NCI-H524 treated with DMSO at 0.1 percent for 48 hours (cell line): ENCODE measurements at regions not wholly inside any gene's neighbourhood (a gene's known extent, or its start where the extent isn't known, plus 50 kb on each side); places are given as distances from the start of the nearest gene placed in this dataset.
"Not testable (repeated sequence)": the region's sequence is repeated elsewhere in the genome, so short reads cannot be mapped to it uniquely, and the experiment has no call there.

Experiments
- DNase-seq: peaks from one replicate; lab custom pipeline; 2025; lab: John Stamatoyannopoulos, UW

- no peak for DNase-seq
Measured at GRCh38 chr2:17133052-17133671, 385.1 kb downstream of the RAD51AP2 start.

- DNase-seq: not testable (repeated sequence)
Measured at GRCh38 chr2:17130627-17131026, 387.6 kb downstream of the RAD51AP2 start.

DNA sequence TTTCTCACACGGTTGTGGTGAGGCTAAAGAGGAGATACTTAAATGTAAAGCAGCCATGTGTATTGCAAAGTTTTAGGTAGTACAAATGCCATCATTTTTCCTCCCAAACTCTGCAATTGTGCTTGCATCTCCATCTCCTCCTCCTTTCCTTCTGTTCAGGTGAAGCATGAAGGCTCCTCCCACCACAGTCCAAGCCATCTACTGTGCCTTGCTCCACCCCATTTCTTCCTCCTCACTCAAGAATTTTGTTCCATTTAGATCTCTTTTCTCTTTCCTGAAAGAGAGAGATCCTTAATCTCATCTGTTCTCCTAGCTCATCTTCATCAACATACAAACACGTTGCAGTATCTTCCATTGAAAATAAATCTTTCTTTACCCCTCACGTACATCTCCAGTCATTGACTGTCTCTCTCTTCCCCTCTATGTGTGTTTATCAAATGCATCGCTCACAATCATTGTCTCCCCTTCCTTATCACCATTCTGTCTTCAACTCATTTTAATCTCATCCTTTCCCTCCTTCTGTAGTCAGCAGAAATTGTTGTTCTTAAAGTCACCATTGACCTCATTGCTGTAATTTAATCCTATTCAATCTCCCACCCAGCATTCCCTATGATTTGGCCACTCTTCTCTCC, 392.1 kb downstream of the RAD51AP2 start:
- no peak for DNase-seq

DNA sequence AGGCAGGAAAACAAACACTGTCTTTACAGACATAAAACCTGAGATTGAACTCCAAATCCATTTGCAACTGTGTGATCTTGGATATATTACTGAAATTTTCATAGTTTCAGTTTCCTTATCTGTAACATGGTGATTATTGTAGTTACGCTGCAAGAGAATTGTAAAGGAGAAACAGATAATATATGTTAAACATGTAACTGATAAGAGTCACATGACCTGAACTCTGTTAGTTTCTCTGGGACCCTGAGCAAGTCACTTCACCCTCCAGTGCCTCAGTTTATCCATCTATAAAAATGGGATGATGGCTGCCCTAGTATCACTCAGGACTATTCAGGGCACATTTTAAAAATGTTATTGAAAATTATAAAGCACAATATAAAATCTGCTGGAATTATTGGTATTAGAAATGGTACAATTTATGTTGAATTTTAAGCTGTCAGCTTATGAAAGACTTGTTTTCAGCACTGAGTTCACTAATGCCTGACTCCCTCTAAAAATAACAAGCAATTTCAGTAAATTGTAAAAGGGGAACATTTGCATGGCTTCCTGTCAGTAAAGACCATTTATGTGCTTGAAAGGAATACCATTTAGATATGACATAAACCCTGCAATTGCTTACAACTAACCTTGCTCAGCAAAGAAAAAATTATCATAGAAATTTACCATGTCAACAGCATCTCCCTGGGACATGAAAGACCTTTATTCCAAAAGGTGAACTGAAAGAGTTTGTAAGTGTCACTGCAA, 393.5 kb downstream of the RAD51AP2 start:
- no peak for DNase-seq

- DNase-seq: no peak
Measured at GRCh38 chr2:17122887-17123501, 395.2 kb downstream of the RAD51AP2 start.

- no peak for DNase-seq
Measured at GRCh38 chr2:17115466-17115865, 402.8 kb downstream of the RAD51AP2 start.

DNA sequence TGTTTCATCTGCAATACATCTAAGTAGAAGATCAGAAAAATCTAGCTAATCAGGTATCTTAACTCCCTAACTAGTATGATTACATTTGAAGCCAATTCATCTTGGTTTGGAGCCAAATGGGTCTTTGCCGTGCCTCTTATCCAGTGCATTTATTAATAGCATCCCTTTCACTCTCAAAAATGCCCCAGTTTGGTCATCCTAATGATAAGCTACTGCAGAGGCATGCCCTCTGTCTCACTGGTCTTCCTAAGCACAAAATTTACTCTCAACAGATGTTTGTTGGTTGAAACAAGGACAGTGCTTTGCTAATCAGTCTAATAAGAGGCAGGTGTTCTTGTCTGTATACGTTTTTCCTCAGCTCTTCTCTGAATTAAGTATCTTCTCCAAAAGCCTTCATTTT, 403.2 kb downstream of the RAD51AP2 start:
- DNase-seq: no peak

GRCh38 chr2:17107871-17108270, 410.4 kb downstream of the RAD51AP2 start:
- DNase-seq: no peak

DNA sequence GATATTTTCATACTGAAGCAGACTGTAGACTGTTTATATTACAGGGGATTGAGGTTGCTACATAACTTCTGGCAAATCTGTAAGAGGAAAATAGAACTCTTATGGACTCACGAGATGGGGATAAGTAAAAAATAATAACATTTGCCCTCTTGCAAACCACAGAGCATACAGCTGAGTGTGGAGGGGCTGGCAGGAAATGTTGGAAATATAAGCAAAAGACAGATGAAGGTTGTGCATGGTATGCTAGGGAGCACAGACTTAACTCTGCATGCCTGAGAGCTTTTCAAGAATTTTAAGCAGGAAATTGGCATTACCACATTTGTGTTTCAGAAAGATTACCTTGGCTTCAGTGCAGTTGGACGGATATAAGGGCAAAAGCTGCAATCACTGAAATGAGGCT, 411.1 kb downstream of the RAD51AP2 start:
- no peak for DNase-seq

DNA sequence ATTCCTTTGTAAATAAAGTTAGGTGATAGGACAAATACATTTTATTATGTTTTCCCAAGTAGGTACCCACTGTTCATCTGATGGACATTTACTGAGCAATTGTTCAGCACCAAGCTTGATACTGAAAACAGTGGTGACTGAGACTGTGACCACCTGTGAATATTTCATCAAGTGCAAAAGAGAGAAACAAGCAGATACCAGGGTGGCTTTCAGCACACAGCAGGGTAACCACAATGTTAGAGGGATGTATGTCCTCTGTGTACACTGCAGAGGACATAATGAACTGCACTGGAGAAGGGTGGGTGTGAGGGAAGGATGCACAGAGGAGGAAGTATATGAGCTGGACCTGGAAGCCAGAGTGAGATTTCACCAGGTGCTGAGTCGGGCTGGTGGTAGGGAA, 411.8 kb downstream of the RAD51AP2 start:
- no peak for DNase-seq

DNA sequence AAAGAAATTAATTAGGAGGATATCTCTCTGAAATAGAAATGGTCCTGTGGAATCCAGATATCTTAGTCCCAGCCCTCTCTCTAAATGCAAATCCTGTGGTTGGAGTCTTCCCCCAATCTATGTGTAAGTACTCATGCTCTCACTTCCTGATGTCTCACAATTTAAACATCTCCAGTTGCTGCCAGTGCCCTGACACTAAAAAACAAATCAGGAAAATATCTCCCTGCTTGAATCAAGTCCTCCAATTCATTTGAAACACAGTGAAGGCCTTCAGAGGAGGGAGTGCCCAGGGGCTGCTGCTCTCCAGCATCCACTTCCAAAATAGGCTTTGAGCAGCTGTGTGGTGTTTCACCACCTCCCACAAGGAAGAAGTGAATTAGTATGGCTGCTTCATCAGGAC, 413.8 kb downstream of the RAD51AP2 start:
- no peak for DNase-seq

DNA sequence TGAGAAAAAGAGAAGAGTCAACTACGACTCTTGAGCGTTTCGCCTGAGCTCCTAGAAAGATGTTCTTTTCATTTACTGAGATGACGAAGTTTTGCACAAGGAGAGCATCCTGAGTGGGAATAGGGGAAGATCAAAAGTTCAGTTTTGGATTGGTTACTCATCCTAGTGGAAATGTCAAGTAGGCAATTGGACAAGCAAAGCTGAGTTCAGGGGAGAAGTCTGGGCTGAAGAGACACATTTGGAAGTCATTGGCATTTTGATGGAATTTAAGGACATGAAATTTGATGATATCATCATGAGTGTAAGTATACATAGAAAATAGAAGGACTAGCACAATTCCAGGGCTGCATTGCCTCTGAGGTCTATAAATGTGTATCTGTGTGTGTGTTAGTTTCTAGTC, 416.6 kb downstream of the RAD51AP2 start:
- DNase-seq: no peak

DNA sequence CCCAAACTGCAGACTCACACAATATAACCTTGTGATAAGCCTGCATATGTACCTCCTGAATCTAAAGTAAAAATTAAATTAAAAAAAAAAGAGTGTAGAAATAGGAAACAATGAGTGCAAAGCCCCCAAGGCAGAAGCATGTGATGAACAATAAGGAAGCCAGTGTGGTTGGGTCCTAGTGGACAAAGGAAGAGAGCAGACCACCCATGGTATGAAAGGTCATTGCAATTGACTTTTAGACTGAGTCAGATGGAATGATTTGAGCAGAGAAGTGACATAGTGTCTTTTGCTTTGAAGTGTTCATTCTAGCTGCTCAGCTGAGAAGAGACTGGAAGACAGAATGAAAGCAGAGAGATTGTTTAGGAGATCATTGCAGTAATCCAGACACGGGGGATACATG, 417.1 kb downstream of the RAD51AP2 start:
- no peak for DNase-seq

DNA sequence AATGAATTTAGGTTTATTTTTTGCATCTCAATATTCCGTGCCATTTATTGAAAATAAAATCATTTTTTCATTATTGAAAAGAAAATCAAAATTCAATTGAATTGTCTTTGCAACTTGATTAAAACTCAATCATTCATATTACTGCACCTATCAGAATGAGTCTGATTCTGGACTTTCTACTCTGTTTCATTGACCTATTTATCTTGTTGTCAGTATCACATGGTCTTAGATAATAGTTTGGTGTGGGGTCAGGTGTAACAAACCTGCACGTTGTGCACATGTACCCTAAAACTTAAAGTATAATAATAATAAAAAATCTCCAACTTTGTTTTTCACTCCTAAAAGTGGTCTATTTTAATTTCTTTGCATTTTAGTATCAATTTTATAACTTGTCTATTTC, 422.9 kb downstream of the RAD51AP2 start:
- no peak for DNase-seq

DNA sequence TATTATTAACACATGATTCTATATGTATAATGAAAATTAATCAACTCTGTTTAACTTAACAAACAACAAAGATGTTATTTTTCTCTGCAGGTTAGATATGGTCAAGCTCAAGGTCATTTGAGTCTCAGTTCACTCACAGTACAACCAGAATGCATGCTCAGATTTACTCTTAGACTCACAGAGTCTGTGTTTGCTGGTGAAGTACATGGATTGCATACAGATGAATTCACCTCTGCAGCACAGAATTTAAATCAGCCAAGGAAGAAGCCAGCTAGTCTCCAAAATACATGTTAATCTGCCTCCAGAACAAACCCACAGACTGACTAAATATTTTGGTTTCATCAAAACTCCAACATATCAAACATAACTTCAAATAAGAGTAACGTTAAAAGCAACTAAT, 424.5 kb downstream of the RAD51AP2 start:
- no peak for DNase-seq

GRCh38 chr2:17086990-17087389, 421.4 kb upstream of the CYRIA start:
- DNase-seq: no peak

- no peak for DNase-seq
Measured at GRCh38 chr2:17085546-17086202, 420.0 kb upstream of the CYRIA start.

- DNase-seq: no peak
Measured at GRCh38 chr2:17084877-17085276, 419.2 kb upstream of the CYRIA start.

- DNase-seq: peak; percentile 99
Measured at GRCh38 chr2:17083902-17084301, 418.3 kb upstream of the CYRIA start.

DNA sequence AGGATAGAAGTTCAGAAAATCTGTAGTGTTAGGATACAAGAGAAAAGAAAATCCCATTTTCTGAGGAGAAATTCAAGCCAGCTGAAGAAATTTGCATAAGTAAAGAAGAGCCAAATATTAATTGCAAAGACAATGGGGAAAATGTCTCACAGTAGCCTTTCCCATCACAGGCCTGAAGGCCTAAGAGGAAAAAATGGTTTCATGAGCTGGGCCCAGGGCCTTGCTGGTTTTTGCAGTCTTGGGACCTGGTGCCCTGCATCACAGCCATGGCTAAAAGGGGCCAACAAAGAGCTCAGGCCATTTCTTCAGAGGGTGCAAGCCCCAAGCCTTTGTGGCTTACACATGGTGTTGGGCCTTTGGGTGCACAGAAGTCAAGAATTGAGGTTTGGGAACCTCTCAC, 413.6 kb upstream of the CYRIA start:
- no peak for DNase-seq

DNA sequence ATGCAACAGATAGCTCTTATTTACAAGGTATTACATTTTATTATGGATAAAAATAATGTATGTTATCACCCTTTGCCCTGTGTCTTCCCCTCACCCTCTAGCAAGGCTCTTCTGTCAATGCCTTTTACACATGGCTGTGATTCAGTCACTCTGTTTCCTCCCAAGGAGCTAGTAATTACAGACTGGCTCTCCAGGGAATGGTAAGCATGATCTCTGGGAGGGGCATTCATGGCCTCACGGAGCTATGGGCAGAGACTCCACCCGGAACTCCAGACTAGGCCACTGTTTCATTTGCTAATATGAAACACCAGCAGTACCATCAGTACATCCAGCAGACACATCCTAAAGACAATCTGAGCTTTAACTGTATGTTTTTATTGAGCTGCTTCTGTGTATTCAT, 410.9 kb upstream of the CYRIA start:
- DNase-seq: no peak

DNA sequence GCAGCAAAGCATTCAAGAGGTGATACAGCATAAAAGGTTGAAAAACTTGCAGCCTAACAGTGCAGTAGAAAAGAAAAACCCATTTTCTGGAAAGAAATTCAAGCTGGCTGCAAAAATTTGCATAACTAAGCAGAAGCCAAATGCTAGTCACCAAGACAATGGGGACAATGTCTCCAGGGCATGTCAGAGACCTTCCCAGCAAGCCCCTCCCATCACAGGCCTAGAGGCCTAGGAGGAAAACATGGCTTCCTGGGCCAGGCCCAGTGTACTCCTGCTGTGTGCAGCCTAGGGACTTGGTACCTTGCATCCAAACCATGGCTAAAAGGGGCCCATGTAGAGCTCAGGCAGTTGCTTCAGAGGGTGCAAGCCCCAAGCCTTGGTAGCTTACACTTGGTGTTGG, 405.1 kb upstream of the CYRIA start:
- no peak for DNase-seq

DNA sequence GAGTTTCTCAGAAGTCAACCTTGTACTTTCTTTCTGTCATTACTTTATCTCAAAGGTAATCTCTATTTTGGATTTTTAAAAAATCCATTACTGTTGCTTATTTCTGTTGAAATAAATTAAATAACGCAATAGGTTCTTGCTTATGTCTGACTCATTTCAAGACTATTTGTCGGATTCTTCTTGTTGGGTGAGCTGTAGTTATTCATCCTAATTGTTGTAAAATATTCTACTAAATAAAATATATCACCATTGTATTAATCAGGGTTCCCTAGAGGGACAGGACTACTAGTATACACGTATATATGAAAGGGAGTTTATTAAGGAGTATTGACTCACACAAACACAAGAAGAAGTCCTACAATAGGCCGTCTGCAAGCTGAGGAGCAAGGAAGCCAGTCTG, 403.9 kb upstream of the CYRIA start:
- no peak for DNase-seq
